IPS-20b (cell line): ENCODE measurements at regions not wholly inside any gene's neighbourhood (a gene's known extent, or its start where the extent isn't known, plus 50 kb on each side); places are given as distances from the start of the nearest gene placed in this dataset.
"Not testable (repeated sequence)": the region's sequence is repeated elsewhere in the genome, so short reads cannot be mapped to it uniquely, and the experiment has no call there.

ENCODE experiments used
- H3K27ac ChIP-seq: one replicate; pipeline ENCODE4 v1.5.1; 2013; ENCODE audit warnings: low read length
- H3K27me3 ChIP-seq: 2 replicates; pipeline ENCODE4 v1.6.1; 2013; ENCODE audit warnings: mild to moderate bottlenecking, low read length, inconsistent platforms; ENCODE audit not compliant: insufficient read depth
- H3K36me3 ChIP-seq: 2 replicates; pipeline ENCODE4 v1.6.1; 2013; ENCODE audit warnings: low read depth, mild to moderate bottlenecking, inconsistent platforms, low read length, moderate library complexity; ENCODE audit not compliant: insufficient read depth
- H3K4me1 ChIP-seq: 2 replicates; pipeline ENCODE4 v1.6.1; 2013; ENCODE audit warnings: mild to moderate bottlenecking, control low read depth, inconsistent platforms, low read length, moderate library complexity; ENCODE audit not compliant: insufficient read depth
- H3K4me3 ChIP-seq: 2 replicates; pipeline ENCODE4 v1.5.1; 2013; ENCODE audit warnings: mild to moderate bottlenecking, low read length, inconsistent platforms
- H3K9ac ChIP-seq: 2 replicates; pipeline ENCODE4 v1.6.1; 2013; ENCODE audit warnings: low read depth, mild to moderate bottlenecking, inconsistent platforms, low read length, moderate library complexity
- H3K9me3 ChIP-seq: 2 replicates; pipeline ENCODE4 v1.6.1; 2013; ENCODE audit warnings: mild to moderate bottlenecking, low read depth, low read length, inconsistent platforms; ENCODE audit not compliant: insufficient read depth

GRCh38 chr11:38612701-38613100, 2014.7 kb upstream of the RAG2 start:
- no peaks in the 10 kb centered on the region for H3K27me3 ChIP-seq
- H3K4me3 ChIP-seq = no peak overlapping the region
- no peaks in the 10 kb centered on the region; the same call in 1 of the 2 replicates for H3K9me3 ChIP-seq
- no peaks in the 10 kb centered on the region for H3K36me3 ChIP-seq
- H3K9ac ChIP-seq = no peak overlapping the region
- H3K27ac ChIP-seq = no peak overlapping the region
- no peaks in the 10 kb centered on the region for H3K4me1 ChIP-seq

GRCh38 chr11:38601371-38601770, 2003.3 kb upstream of the RAG2 start:
- H3K4me1 ChIP-seq, H3K36me3 ChIP-seq, H3K9ac ChIP-seq, H3K27me3 ChIP-seq, H3K4me3 ChIP-seq, H3K9me3 ChIP-seq, H3K27ac ChIP-seq: not testable (repeated sequence)

- no peak overlapping the region for H3K4me3 ChIP-seq
These were observed 2000.4 kb upstream of the RAG2 start for GRCh38 chr11:38598418-38598817.

DNA sequence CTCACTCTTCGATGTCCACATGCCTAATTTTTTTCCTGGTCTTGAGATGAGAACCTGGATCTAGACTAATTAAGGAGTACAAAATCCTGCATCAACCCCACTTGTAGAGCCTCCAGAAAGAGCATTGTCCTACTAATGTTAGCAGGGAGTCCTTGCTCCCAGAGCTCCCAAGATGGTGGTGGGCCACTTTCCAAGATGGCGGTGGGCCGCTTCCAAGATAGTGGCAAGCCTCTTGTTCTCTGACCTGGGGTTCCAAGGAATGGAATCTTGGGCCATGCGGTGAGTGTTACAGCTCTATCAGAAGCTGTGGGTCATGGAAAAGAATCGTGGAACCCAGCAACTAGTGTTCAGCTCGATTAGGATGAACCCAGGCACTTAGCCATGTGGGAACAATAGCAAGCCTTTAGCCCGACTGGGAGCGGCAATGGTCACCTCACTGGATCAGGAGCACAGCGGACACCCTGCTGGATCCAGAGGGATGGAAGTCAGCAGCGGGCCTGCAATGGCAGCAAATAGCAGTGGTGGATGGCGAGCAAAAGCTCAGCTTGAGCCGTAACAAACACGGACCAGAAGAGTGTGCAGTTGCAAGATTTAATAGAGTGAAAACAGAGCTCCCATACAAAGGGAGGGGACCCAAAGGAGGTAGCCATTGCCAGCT, 1997.5 kb upstream of the RAG2 start:
- not testable (repeated sequence) for H3K9ac ChIP-seq

More at GRCh38 chr11:38598418-38598817, 2000.4 kb upstream of the RAG2 start:
- no peak overlapping the region for H3K9ac ChIP-seq
- H3K4me1 ChIP-seq = no peaks in the 10 kb centered on the region
- H3K27ac ChIP-seq = no peak overlapping the region
- no peaks in the 10 kb centered on the region for H3K27me3 ChIP-seq
- H3K36me3 ChIP-seq = no peaks in the 10 kb centered on the region
- H3K9me3 ChIP-seq = no peaks in the 10 kb centered on the region

GRCh38 chr11:38594895-38595294, 1996.9 kb upstream of the RAG2 start:
- Histone ChIP-seq H3K36me3 (no peaks in the 10 kb centered on the region), H3K9me3 (no peaks in the 10 kb centered on the region), H3K27ac (no peak overlapping the region), H3K4me3 (no peak overlapping the region), H3K4me1 (no peaks in the 10 kb centered on the region), H3K9ac (no peak overlapping the region), H3K27me3 (no peaks in the 10 kb centered on the region)

More for the DNA sequence above, 1997.5 kb upstream of the RAG2 start:
- not testable (repeated sequence) for H3K36me3 ChIP-seq, H3K4me3 ChIP-seq, H3K4me1 ChIP-seq, H3K27ac ChIP-seq, H3K9me3 ChIP-seq, H3K27me3 ChIP-seq

- no peaks in the 10 kb centered on the region for H3K27me3 ChIP-seq
- H3K27ac ChIP-seq = no peak overlapping the region
- no peaks in the 10 kb centered on the region for H3K9me3 ChIP-seq
These were observed 1995.6 kb upstream of the RAG2 start for GRCh38 chr11:38593649-38594048.

GRCh38 chr11:38582756-38583155, 1984.7 kb upstream of the RAG2 start:
- Histone ChIP-seq H3K4me3 (no peak overlapping the region), H3K4me1 (peaks cover 11% of the 10 kb centered on the region; the same call in 1 of the 2 replicates), H3K27ac (no peak overlapping the region), H3K36me3 (no peaks in the 10 kb centered on the region), H3K9ac (no peak overlapping the region), H3K27me3 (no peaks in the 10 kb centered on the region), H3K9me3 (peaks cover 8% of the 10 kb centered on the region; the same call in 1 of the 2 replicates)

More at GRCh38 chr11:38593649-38594048, 1995.6 kb upstream of the RAG2 start:
- Histone ChIP-seq H3K9ac (no peak overlapping the region), H3K4me1 (no peaks in the 10 kb centered on the region), H3K4me3 (no peak overlapping the region), H3K36me3 (no peaks in the 10 kb centered on the region)

DNA sequence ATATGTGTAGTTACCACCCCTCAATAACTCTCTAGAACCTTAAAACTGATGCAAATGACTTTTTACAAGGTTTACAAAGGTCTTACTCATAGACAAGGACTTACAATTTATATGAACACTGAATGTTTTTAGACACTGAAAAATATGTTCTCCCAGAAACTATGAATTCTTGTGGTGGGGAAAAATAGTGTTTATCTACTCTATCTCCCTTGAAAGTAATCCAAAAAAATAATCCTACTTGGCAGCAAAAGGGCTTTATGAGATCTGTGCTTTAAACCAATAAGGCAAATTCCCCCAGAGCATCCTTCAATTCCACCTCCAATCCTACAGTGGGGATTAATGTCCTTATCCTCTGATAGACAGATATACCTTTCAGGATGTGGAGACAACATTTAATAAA, 1984.1 kb upstream of the RAG2 start:
- Histone ChIP-seq H3K4me3 (no peak overlapping the region), H3K4me1 (peaks cover 11% of the 10 kb centered on the region; the same call in 1 of the 2 replicates), H3K36me3 (no peaks in the 10 kb centered on the region), H3K27me3 (no peaks in the 10 kb centered on the region), H3K9me3 (peaks cover 15% of the 10 kb centered on the region; the same call in 1 of the 2 replicates), H3K9ac (no peak overlapping the region), H3K27ac (no peak overlapping the region)

- Histone ChIP-seq H3K27ac (no peak overlapping the region), H3K9me3 (peaks cover 19% of the 10 kb centered on the region; the same call in 1 of the 2 replicates), H3K36me3 (no peaks in the 10 kb centered on the region), H3K4me3 (no peak overlapping the region), H3K9ac (no peak overlapping the region), H3K27me3 (no peaks in the 10 kb centered on the region), H3K4me1 (0 out of 2 replicates have a peak, but pooled peaks cover 5% of the 10 kb centered on the region)
These were observed 1979.7 kb upstream of the RAG2 start for GRCh38 chr11:38577769-38578168.

- no peak overlapping the region for H3K9ac ChIP-seq
- H3K4me3 ChIP-seq = no peak overlapping the region
- no peaks in the 10 kb centered on the region for H3K9me3 ChIP-seq
- no peak overlapping the region for H3K27ac ChIP-seq
- H3K36me3 ChIP-seq = no peaks in the 10 kb centered on the region
- H3K4me1 ChIP-seq = no peaks in the 10 kb centered on the region
- H3K27me3 ChIP-seq = no peaks in the 10 kb centered on the region
These were observed 1964.5 kb upstream of the RAG2 start for GRCh38 chr11:38562562-38562961.

- no peak overlapping the region for H3K9ac ChIP-seq
- no peak overlapping the region for H3K4me3 ChIP-seq
- no peaks in the 10 kb centered on the region for H3K4me1 ChIP-seq
- H3K27ac ChIP-seq = no peak overlapping the region
- H3K36me3 ChIP-seq = no peaks in the 10 kb centered on the region
- no peaks in the 10 kb centered on the region for H3K9me3 ChIP-seq
- H3K27me3 ChIP-seq = no peaks in the 10 kb centered on the region
These were observed 1955.1 kb upstream of the RAG2 start for GRCh38 chr11:38553148-38553547.

DNA sequence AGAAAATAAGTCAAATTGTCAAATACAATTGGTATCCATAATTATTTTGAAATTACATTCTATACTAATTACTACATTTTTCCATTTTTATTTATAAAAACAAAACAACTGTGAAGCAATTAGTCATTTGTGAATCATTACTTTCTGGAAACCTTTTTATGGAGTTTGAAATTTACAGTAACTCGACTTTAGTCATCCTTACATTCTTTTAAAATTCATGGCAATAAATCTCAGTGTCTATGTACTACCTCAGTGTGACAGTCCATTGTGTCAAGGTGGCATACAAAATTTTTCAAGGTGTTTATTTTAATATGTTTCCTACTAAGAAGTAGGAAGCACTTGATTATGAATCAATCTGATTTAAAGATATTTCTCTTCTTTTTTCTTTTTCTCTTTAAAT, 1949.4 kb upstream of the RAG2 start:
- Histone ChIP-seq H3K27ac (no peak overlapping the region), H3K4me1 (no peaks in the 10 kb centered on the region), H3K9me3 (no peaks in the 10 kb centered on the region), H3K4me3 (no peak overlapping the region), H3K36me3 (no peaks in the 10 kb centered on the region), H3K27me3 (no peaks in the 10 kb centered on the region), H3K9ac (no peak overlapping the region)
